ENCODE measurements at regions not wholly inside any gene's neighbourhood (a gene's known extent, or its start where the extent isn't known, plus 50 kb on each side); places are given as distances from the start of the nearest gene placed in this dataset.
"Not testable (repeated sequence)": the region's sequence is repeated elsewhere in the genome, so short reads cannot be mapped to it uniquely, and the experiment has no call there.

DNA sequence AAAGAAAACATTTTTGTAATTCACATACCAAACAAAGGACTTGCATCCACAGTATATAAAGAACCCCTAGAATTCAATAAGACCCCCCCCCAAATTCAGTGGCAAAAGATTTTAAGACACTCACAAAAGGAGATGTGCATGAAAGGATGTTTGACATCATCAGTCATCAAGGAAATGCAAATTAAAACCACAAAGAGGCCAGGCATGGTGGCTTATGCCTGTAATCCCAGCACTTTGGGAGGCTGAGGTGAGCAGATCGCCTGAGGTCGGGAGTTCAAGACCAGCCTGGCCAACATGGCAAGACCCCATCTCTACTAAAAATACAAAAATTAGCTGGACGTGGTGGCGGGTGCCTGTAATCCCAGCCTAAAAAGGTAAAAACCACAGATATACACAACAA is 61.3 kb downstream of the AIPL1 start:
- not testable (repeated sequence) for H3K9me3 Mint-ChIP-seq; H3K27ac Mint-ChIP-seq; DNase-seq (ENCODE audit: low spot score in 2 of 2); ATAC-seq; H3K4me3 Mint-ChIP-seq; H3K36me3 Mint-ChIP-seq
- H3K4me1 Mint-ChIP-seq = peaks cover 16% of the 10 kb centered on the region

DNA sequence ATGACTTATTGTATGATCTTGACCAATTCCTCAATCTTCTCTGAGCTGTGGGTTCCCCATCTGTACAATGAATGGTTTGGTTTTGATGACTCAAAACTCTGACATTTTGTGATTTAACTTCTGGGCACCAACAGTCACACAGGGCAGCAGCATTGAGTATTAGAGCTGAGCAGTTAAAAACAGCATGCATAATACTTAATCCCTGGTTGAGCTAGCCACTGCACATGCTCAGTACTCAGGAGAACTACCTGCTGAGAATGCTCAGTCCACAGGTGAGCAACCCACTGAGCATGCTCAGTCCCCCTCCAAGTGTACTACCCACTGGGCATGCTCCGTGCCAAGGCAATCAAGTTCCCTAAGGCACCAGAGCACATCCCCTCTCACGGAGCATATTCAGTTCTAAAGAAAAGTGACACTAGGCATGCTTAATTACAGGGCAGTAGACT is 68.7 kb downstream of the AIPL1 start:
- Mint-ChIP-seq H3K9me3 (no peaks in the 10 kb centered on the region), H3K27ac (no peak overlapping the region), H3K4me3 (no peak overlapping the region), H3K4me1 (no peaks in the 10 kb centered on the region), H3K36me3 (no peaks in the 10 kb centered on the region)
- no peak for DNase-seq (ENCODE audit: low spot score in 2 of 2)
- ATAC-seq = peak; percentile 76

DNA sequence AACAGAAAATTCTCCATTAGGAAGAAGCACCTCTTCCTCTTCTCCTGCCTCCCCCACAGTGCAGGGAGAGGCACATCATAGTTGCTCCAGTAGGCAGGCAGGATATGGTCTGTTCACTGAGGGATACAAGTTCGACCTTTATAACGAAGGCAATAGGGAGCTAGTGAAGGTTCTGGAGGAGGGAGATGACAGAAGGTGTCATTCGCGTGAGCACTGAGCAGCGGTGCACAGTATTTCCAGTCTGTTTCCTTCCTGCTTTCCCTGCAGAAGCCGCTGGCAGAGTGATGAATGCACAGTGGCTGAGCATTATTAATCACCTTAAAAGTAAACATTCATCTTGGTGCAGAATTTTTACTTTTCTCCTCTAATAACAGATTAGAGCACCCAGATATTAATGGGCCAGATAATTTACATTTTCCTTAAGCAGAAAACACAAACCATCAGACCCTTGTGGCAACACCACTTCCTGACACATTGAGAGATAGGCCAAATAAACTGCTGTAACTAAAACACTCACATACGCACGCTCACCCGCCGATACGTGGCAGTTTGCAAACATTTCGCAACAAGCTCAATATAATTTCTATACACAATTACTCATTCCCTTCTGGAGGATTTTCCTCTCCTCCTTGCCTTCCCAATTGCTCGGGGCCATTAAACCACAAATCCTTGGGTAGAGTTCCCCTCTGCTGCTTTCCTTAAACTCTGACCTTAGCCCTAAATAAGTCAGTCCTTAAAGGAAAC is 69.5 kb downstream of the AIPL1 start:
- no peak overlapping the region for H3K27ac Mint-ChIP-seq
- no peaks in the 10 kb centered on the region for H3K9me3 Mint-ChIP-seq
- ATAC-seq (no peak), DNase-seq (ENCODE audit: low spot score in 2 of 2) (no peak)
- H3K4me1 Mint-ChIP-seq = no peaks in the 10 kb centered on the region
- no peak overlapping the region for H3K4me3 Mint-ChIP-seq
- H3K36me3 Mint-ChIP-seq = no peaks in the 10 kb centered on the region

GRCh38 chr17:6361733-6362132 is 73.2 kb downstream of the AIPL1 start:
- no peak for ATAC-seq
- DNase-seq (ENCODE audit: low spot score in 2 of 2) = no peak
- Mint-ChIP-seq H3K27ac (no peak overlapping the region), H3K9me3 (peaks cover 2% of the 10 kb centered on the region), H3K4me1 (no peaks in the 10 kb centered on the region), H3K4me3 (no peak overlapping the region), H3K36me3 (no peaks in the 10 kb centered on the region)

- no peak for DNase-seq (ENCODE audit: low spot score in 2 of 2)
- Mint-ChIP-seq H3K4me3 (no peak overlapping the region), H3K27ac (no peak overlapping the region), H3K9me3 (peaks cover 2% of the 10 kb centered on the region), H3K36me3 (no peaks in the 10 kb centered on the region), H3K4me1 (no peaks in the 10 kb centered on the region)
- no peak for ATAC-seq
Measured at GRCh38 chr17:6358131-6358530, 76.8 kb downstream of the AIPL1 start.

- ATAC-seq (no peak), DNase-seq (ENCODE audit: low spot score in 2 of 2) (no peak)
- Mint-ChIP-seq H3K27ac (no peak overlapping the region), H3K9me3 (peaks cover 2% of the 10 kb centered on the region), H3K36me3 (no peaks in the 10 kb centered on the region), H3K4me1 (no peaks in the 10 kb centered on the region), H3K4me3 (no peak overlapping the region)
Measured at GRCh38 chr17:6356562-6356961, 78.4 kb downstream of the AIPL1 start.

DNA sequence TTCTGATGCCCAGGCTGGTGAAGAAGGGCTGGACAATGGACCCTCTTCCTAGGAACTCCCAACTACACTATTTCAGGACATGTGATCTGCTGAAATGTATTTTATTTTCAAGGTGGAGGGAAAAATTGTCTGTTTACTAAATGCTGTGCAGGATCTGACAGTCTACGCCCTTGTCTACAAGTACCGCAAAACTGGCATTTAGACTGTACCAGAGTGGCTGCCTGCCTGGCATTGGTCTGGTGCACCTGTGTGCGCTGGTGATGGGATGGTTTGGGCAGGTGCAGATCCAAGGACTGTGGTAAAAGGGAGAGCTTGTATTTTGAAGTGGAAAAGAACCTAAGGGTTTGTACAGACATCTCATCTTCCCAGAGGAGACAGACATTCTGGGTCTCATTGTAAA is 79.7 kb downstream of the AIPL1 start:
- DNase-seq (ENCODE audit: low spot score in 2 of 2) (no peak), ATAC-seq (no peak)
- H3K36me3 Mint-ChIP-seq = no peaks in the 10 kb centered on the region
- peaks cover 2% of the 10 kb centered on the region for H3K9me3 Mint-ChIP-seq
- H3K4me3 Mint-ChIP-seq = no peak overlapping the region
- H3K4me1 Mint-ChIP-seq = no peaks in the 10 kb centered on the region
- no peak overlapping the region for H3K27ac Mint-ChIP-seq

DNA sequence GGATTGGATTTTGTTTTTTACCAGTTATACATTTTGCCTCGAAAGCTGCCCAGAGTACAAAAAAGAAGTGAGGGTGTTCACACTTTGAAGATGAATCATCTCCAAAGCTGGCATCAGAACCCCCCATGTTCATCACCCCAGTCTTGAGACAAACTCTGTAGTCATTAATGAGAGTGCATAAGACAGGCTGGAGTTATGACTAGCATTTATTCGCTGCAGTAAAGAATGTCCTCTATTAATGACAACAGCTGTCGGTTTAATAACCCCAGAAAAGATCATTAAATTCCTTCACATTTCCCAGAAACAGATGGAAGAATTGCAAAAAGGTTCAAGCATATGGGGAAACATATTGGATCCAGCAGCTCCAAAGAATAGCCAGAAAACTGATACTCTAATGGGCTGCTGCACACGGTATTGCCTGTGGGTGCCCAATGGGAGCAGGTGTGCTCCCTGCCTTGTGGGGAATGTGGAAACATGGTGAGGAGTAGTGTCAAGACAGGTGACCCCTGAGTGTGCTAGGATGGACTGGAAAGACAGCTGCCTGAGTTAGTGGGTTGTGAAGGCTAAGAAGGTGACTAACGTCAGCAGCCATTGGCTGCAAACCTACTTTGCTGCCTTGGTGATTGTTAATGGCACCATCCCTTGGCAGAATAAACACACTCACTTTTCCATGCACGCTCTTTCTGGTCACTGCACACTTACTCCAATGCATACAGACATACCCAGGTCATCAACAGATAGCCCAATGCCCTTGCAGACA is 81.9 kb downstream of the AIPL1 start:
- H3K4me3 Mint-ChIP-seq = no peak overlapping the region
- no peak for DNase-seq (ENCODE audit: low spot score in 2 of 2)
- H3K9me3 Mint-ChIP-seq = no peaks in the 10 kb centered on the region
- no peak overlapping the region for H3K27ac Mint-ChIP-seq
- H3K36me3 Mint-ChIP-seq = no peaks in the 10 kb centered on the region
- ATAC-seq = no peak
- no peaks in the 10 kb centered on the region for H3K4me1 Mint-ChIP-seq

GRCh38 chr17:6352016-6352415 is 82.9 kb downstream of the AIPL1 start:
- no peaks in the 10 kb centered on the region for H3K36me3 Mint-ChIP-seq
- H3K4me3 Mint-ChIP-seq = no peak overlapping the region
- H3K9me3 Mint-ChIP-seq = no peaks in the 10 kb centered on the region
- H3K4me1 Mint-ChIP-seq = no peaks in the 10 kb centered on the region
- no peak overlapping the region for H3K27ac Mint-ChIP-seq
- ATAC-seq (no peak), DNase-seq (ENCODE audit: low spot score in 2 of 2) (no peak)

DNA sequence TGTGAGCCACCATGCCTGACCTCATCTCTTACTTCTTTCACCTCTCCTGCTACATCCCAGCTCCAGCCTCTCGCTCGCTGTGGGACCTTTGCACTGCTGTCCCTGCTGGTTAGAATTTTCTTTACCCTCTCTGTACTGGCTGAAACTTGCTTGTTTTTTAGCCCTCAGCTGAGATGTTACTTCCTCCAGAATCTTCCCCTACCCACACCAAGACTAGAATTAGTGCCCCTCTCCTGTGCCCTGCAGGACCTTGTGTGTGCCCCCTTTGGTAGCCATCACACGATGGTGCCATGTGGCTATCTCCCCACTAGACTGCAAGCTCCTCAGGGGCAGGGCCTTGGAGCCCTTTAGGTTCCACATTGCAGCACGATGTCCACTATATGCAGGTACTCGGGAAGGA is 84.1 kb downstream of the AIPL1 start:
- ATAC-seq (no peak), DNase-seq (ENCODE audit: low spot score in 2 of 2) (no peak)
- H3K36me3 Mint-ChIP-seq = no peaks in the 10 kb centered on the region
- H3K4me1 Mint-ChIP-seq = no peaks in the 10 kb centered on the region
- no peak overlapping the region for H3K27ac Mint-ChIP-seq
- no peaks in the 10 kb centered on the region for H3K9me3 Mint-ChIP-seq
- no peak overlapping the region for H3K4me3 Mint-ChIP-seq

DNA sequence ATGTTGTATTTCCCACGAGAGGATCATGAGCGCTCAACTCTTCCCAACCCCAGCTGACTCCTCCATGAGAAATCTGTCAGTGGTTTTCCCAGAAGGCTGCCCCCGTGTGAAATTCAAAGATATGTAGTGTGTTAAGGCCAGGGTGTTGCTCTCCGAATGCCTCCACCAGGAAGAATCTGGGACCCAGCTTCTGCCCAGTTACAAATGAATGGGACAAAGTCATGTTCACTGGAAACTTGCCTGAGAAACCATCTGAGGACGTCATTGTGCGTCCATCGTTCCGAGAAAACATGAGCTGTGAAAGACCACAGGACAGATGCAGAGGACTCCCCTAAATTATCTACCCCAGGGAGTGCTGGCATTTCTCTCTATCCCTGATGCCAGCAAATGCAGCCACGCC is 86.0 kb downstream of the AIPL1 start:
- ATAC-seq (no peak), DNase-seq (ENCODE audit: low spot score in 2 of 2) (no peak)
- Mint-ChIP-seq H3K4me1 (no peaks in the 10 kb centered on the region), H3K27ac (no peak overlapping the region), H3K4me3 (no peak overlapping the region), H3K36me3 (no peaks in the 10 kb centered on the region), H3K9me3 (no peaks in the 10 kb centered on the region)

GRCh38 chr17:6347776-6348175 is 87.1 kb downstream of the AIPL1 start:
- DNase-seq (ENCODE audit: low spot score in 2 of 2) (no peak), ATAC-seq (no peak)
- H3K27ac Mint-ChIP-seq = no peak overlapping the region

DNA sequence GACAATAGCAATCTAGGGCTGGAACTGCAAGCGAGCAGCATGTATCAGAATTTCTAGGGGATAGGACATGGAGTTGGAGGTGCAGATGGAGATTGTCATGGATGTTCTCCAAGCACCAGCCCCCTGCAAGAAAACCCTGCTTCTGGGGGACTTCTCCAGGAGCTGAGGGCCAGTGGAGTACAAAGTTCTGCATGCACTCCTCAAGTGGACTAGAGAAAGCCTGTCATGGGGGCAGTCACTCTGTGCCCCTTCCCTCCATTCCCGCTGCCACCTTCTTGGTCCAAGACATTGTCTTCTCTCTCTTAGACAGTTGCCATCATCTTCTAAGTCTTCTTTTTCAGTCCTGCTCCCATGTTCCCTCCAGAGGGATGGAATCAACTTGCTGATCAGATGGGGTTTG is 87.9 kb downstream of the AIPL1 start:
- H3K9me3 Mint-ChIP-seq = no peaks in the 10 kb centered on the region
- no peak for ATAC-seq
- H3K4me1 Mint-ChIP-seq = no peaks in the 10 kb centered on the region

More at GRCh38 chr17:6347776-6348175, 87.1 kb downstream of the AIPL1 start:
- Mint-ChIP-seq H3K36me3 (no peaks in the 10 kb centered on the region), H3K9me3 (no peaks in the 10 kb centered on the region), H3K4me3 (no peak overlapping the region), H3K4me1 (no peaks in the 10 kb centered on the region)

DNA sequence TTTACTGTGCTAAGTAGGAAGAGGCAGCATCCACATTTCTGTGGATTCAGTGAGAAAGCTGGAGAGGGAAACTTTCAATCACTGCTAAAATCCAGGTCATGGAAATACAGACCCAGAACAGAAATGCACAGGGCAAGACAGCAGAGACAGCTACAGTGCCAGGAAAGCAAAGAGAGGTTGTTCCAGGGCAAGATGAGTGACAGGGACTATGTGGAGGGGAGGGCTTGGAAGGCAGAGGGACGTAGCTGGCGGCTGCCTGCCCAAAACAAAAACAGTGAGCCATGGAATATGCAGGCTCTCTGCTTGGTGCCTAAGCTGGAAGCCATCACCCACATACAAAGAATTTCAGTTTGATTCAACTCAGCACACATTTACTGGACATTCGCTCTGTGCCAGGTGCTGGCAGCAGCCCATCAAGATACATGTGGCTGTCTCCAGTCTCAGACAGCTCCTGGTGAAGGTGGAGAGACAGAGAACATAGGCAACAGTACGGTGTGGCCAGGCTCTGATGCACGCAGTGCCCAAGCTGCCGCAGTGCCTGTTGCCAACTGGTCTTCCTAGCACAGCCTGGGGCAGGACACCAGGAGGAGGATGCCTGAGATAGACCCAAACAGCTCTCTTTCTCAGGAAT is 88.7 kb downstream of the AIPL1 start:
- ATAC-seq (no peak), DNase-seq (ENCODE audit: low spot score in 2 of 2) (no peak)
- Mint-ChIP-seq H3K36me3 (no peaks in the 10 kb centered on the region), H3K27ac (no peak overlapping the region), H3K4me1 (no peaks in the 10 kb centered on the region), H3K4me3 (no peak overlapping the region), H3K9me3 (no peaks in the 10 kb centered on the region)

More for the DNA sequence above, 87.9 kb downstream of the AIPL1 start:
- no peak for DNase-seq (ENCODE audit: low spot score in 2 of 2)
- H3K36me3 Mint-ChIP-seq = no peaks in the 10 kb centered on the region
- H3K27ac Mint-ChIP-seq = no peak overlapping the region
- H3K4me3 Mint-ChIP-seq = no peak overlapping the region

- no peaks in the 10 kb centered on the region for H3K4me1 Mint-ChIP-seq
- H3K4me3 Mint-ChIP-seq = no peak overlapping the region
- no peak for ATAC-seq
- DNase-seq (ENCODE audit: low spot score in 2 of 2) = no peak
- no peaks in the 10 kb centered on the region for H3K9me3 Mint-ChIP-seq
- no peak overlapping the region for H3K27ac Mint-ChIP-seq
- H3K36me3 Mint-ChIP-seq = no peaks in the 10 kb centered on the region
Measured at GRCh38 chr17:6343736-6344135, 91.2 kb downstream of the AIPL1 start.

DNA sequence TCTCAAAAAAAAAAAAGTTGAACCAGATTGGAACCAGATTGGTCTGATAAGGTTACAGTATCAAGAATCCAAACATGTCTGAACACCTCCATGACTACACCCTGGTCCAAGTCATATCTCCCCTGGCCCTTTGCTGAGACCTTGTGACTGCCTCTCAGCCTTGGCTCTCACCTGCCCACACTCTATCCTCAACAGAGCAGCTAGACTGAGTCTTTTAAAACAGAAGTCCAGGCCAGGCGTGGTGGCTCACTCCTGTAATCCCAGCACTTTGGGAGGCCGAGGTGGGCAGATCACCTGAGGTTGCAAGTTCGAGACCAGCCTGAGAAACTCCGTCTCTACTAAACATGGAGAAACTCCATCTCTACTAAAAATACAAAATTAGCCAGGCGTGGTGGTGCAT is 91.7 kb downstream of the AIPL1 start:
- H3K4me1 Mint-ChIP-seq = no peaks in the 10 kb centered on the region

More for the DNA sequence above, 91.7 kb downstream of the AIPL1 start:
- no peaks in the 10 kb centered on the region for H3K9me3 Mint-ChIP-seq
- H3K4me3 Mint-ChIP-seq = no peak overlapping the region
- DNase-seq (ENCODE audit: low spot score in 2 of 2) (no peak), ATAC-seq (no peak)
- H3K36me3 Mint-ChIP-seq = no peaks in the 10 kb centered on the region
- H3K27ac Mint-ChIP-seq = no peak overlapping the region
